Mucosa of descending colon (tissue), 3 donors: ENCODE measurements at regions not wholly inside any gene's neighbourhood (a gene's known extent, or its start where the extent isn't known, plus 50 kb on each side); places are given as distances from the start of the nearest gene placed in this dataset.

Source experiments
- ATAC-seq: fragments of 200-7000 bp; cut with Tn5 transposase; one replicate; pipeline ENCODE4 v1.9.1; 2020; ENCODE audit warnings: mild to moderate bottlenecking, moderate library complexity
- DNase-seq, 3 donors: peaks; one replicate each; pipeline ENCODE4 v3.0.0-alpha.2; 2020
- H3K36me3 ChIP-seq: fragments of 200-600 bp; one replicate; pipeline ENCODE4 v1.8.0; 2021; ENCODE audit warnings: low read depth, mild to moderate bottlenecking
- H3K4me1 ChIP-seq: fragments of 200-600 bp; one replicate; pipeline ENCODE4 v1.8.0; 2021; ENCODE audit warnings: low read depth, mild to moderate bottlenecking
- H3K4me3 ChIP-seq: fragments of 200-600 bp; one replicate; pipeline ENCODE4 v1.8.0; 2021; ENCODE audit warnings: mild to moderate bottlenecking
- H3K9me3 ChIP-seq: fragments of 200-600 bp; one replicate; pipeline ENCODE4 v1.8.0; 2021; ENCODE audit warnings: mild to moderate bottlenecking
- intact Hi-C, 2 donors: fragments of 100-400 bp; cut with DNase I in 1 of 2; cut with micrococcal nuclease in 1 of 2; formaldehyde crosslinking; loops; one replicate each; pipeline versions ENCODE4 v1.11.0 to v1.11.1; 2022; cut with DNase I, micrococcal nuclease
- TF ChIP-seq, protein P1 (sequence below): fragments of 200-600 bp; IDR thresholded peaks from one replicate; pipeline ENCODE4 v1.8.0; 2022; ENCODE audit warnings: antibody characterized with exemption, mild to moderate bottlenecking
- donor health status: DM: no; HTN: no; CAD: no; lungs with moderate emphysema.
- donor health status: DM: no; HTN: no; CAD: no.
- donor health status: DM: no; HTN: yes; CAD: no.

DNA sequence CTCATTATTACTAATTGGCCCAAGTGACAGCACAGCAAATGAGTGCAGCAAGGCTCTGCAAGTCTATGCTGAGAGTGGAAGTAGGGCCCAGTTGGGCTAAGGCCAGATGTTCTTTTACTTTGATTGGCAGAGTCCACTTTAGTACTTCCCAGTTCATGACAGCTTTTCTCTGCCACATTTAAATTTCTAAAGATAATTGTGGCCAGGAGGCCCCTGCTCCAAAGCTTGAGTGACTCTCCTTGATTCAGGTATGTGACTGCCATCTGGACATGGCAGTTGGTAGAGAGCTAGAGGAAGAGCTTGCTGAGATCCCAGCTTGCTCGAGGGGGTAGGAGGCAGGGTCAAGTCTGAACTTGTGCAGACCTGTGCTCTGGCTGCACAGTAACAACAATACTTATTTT is 154.1 kb downstream of the CARTPT start:
- no peak for ATAC-seq
- TF ChIP-seq, protein P1, sequence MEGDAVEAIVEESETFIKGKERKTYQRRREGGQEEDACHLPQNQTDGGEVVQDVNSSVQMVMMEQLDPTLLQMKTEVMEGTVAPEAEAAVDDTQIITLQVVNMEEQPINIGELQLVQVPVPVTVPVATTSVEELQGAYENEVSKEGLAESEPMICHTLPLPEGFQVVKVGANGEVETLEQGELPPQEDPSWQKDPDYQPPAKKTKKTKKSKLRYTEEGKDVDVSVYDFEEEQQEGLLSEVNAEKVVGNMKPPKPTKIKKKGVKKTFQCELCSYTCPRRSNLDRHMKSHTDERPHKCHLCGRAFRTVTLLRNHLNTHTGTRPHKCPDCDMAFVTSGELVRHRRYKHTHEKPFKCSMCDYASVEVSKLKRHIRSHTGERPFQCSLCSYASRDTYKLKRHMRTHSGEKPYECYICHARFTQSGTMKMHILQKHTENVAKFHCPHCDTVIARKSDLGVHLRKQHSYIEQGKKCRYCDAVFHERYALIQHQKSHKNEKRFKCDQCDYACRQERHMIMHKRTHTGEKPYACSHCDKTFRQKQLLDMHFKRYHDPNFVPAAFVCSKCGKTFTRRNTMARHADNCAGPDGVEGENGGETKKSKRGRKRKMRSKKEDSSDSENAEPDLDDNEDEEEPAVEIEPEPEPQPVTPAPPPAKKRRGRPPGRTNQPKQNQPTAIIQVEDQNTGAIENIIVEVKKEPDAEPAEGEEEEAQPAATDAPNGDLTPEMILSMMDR = no peak
- Histone ChIP-seq H3K9me3 (no peaks in the 10 kb centered on the region), H3K36me3 (no peaks in the 10 kb centered on the region), H3K4me3 (no peak overlapping the region), H3K4me1 (no peaks in the 10 kb centered on the region)
- no peak for DNase-seq
- intact Hi-C loops = no loop called here

DNA sequence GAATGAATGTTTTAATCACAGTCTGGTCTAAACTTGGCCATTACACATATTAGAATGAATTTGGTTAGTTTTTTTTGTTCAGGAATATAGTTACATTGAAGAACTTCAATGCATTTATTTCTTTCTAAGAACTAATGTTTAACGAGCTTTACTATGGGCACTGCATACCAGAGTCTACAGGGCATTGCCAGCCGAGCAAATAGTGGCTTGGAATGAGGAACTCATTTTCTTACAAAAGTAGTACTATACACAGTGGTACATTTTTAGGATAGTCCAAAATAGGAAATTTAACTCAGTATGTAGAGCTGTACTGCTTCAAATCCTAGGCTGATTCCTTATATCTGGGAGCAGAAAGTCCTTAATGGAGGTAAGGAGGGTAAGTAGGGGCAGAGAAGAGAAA is 155.4 kb downstream of the CARTPT start:
- Histone ChIP-seq H3K4me1 (no peaks in the 10 kb centered on the region), H3K9me3 (no peaks in the 10 kb centered on the region), H3K36me3 (no peaks in the 10 kb centered on the region), H3K4me3 (no peak overlapping the region)
- TF ChIP-seq, protein P1 = no peak
- DNase-seq (no peak), ATAC-seq (no peak)
- intact Hi-C loops = no loop called here

DNA sequence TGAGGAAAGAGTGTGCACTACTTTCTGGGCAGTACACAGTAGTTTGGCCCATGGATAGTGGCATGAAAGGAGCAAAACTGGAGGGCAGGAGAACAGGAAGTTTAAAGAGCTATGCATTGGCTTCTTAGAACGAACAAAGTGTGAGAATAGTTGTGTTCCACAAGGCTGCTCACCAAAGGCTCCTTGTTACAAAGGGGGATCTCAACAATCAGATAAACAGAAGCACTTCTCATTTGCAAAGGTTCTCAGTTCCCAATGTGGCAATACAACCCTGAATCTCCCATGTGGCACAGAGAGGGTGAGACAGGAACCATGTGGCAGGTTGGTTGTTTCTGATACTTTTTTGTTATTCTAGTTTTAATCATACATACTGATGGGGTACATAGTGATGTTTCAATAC is 158.4 kb downstream of the CARTPT start:
- TF ChIP-seq, protein P1 = no peak
- ATAC-seq = no peak
- intact Hi-C loops = no loop called here
- no peak for DNase-seq
- Histone ChIP-seq H3K4me3 (no peak overlapping the region), H3K9me3 (no peaks in the 10 kb centered on the region), H3K36me3 (no peaks in the 10 kb centered on the region), H3K4me1 (no peaks in the 10 kb centered on the region)

DNA sequence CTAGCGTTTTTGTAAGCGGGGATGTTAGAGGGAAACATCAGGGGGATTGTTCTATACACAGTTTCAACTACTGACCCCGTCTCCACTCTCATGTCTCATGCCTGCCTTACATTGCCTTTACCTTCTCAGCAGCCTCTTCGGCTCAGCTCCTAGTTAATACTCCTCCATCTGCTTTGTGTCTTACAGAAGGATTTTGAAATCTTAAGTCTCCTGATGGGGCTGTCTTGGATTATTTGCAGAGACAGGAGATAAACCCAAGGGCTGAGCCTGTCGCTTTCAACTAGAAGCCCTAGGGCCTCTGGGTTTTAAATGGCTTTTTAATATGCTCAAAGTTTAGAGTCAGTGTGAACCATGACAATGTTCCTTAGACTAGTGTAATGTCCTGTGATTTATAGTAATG is 161.5 kb downstream of the CARTPT start:
- ATAC-seq (no peak), DNase-seq (no peak)
- Histone ChIP-seq H3K4me1 (no peaks in the 10 kb centered on the region), H3K4me3 (no peak overlapping the region), H3K36me3 (no peaks in the 10 kb centered on the region), H3K9me3 (no peaks in the 10 kb centered on the region)
- intact Hi-C loops = no loop called here
- TF ChIP-seq, protein P1 = no peak

DNA sequence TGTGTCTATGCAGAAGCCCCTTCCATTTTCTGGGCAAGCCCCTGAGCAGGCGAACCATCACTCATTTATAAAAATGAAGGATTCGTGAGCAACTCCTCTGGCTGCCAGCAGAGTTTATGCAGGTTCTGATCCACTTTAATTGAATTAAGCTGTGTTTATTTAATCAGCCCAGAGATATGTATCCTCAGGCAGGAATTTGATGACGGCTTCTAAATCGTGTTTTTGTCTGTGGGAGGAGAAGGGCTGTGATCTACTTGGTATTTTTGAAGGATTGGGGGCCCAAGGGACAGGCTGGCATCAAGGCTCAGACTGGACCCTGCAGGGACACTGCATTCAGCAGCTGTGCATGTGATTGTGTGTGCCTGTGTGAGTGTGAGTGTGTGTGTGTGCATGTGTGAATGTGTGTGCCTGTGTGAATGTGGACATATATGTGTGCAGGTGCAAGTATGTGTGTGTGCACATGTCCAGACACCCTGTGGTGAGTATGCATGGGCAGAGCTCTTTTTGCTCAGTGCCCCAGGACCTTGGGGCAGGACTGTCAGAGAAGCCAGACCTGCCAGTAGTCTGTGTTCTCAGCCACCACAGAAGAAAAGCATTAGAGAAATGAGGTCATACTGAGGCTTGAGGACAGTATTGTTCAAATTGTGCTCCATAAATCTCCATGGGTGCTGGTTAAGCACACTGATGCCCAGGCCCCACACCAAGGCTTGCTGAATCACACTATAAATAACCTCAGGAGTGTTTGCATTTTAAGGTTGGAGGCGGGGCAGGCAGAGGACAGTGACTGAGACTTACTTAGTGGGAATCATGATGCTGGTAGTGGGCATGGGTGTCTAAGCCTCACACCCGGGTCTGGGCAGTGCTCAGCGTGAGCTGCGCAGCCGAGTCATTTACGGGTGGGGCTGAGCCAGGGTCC is 164.0 kb downstream of the CARTPT start:
- H3K4me1 ChIP-seq = no peaks in the 10 kb centered on the region
- no peaks in the 10 kb centered on the region for H3K9me3 ChIP-seq
- H3K4me3 ChIP-seq = no peak overlapping the region
- ATAC-seq (no peak), DNase-seq (no peak)
- intact Hi-C loops = no loop called here
- no peaks in the 10 kb centered on the region for H3K36me3 ChIP-seq
- TF ChIP-seq, protein P1 = no peak
